ENCODE measurements at regions not wholly inside any gene's neighbourhood (a gene's known extent, or its start where the extent isn't known, plus 50 kb on each side); places are given as distances from the start of the nearest gene placed in this dataset.

DNA sequence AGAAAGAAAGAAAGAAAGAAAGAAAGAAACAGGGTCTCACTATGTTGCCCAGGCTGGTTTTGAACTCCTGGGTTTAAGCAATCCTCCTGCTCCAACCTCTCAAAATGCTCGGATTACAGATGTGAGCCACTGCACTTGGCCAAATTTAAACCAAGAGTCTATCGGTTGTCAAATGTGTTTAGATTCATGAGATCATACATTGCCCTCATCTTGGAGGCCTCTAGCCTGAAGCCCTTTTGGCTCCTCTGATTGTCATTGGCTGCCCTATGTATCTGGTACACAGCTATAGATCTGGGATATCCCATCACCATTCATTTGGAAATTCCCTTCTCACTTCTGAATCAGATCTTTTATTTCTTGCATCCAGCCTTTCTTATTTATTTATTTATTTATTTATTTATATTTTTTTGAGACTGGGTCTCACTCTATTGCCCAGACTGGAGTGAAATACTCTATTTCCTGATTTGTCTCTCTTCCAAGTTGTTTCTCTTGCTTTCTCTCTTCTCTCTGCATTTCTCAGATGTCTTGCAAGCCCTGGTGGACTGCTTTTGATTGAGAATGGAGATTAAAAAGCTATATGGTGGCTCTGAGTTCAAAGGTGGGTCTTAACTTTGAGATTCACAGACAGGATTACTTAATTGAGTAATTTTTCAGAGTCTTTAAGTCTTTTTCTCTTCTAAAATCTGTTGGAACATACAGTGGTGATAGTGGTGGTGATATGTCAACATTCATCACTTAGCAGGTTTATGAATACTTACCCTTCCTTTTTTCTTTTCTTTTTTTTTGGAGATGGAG lies 121.9 kb downstream of the GJA1 start:
- Histone ChIP-seq H3K27me3 (ENCODE audit: control insufficient read depth in 4 of 4, insufficient read depth in 4 of 4, low read length in 3 of 4) (no peaks in the 10 kb centered on the region), H3K27ac (ENCODE audit: low read depth in 1 of 2, low read length in 2 of 2) (no peak overlapping the region), H3K9ac (ENCODE audit: low read depth in 1 of 2, low read length in 2 of 2) (no peak overlapping the region), H3K9me3 (ENCODE audit: control insufficient read depth in 4 of 4, low read length in 3 of 4) (peaks cover 0 to under 1% (median 0%) of the 10 kb centered on the region in 4 donors), H3K4me3 (ENCODE audit: low read depth in 1 of 3, low read length in 3 of 3) (no peak overlapping the region), H3K36me3 (ENCODE audit: control insufficient read depth in 4 of 4, insufficient read depth in 3 of 4, low read depth in 1 of 4, low read length in 3 of 4) (no peaks in the 10 kb centered on the region), H3K4me1 (ENCODE audit: control insufficient read depth in 4 of 4, insufficient read depth in 4 of 4, low read length in 3 of 4) (no peaks in the 10 kb centered on the region)
- TF ChIP-seq FOXA1 (IDR thresholded peaks at IDR 0.05) (no peak), ATF3 (IDR thresholded peaks at IDR 0.05) (no peak), NR2F2 (IDR thresholded peaks at IDR 0.05) (no peak), HNF4A (conservative IDR thresholded peaks at IDR 0.05) (no peak), SP1 (IDR thresholded peaks at IDR 0.05) (no peak), TAF1 (conservative IDR thresholded peaks at IDR 0.05) (no peak), RAD21 (IDR thresholded peaks at IDR 0.05) (no peak), JUND (IDR thresholded peaks at IDR 0.05) (no peak), FOXA2 (IDR thresholded peaks at IDR 0.05) (no peak), CTCF (IDR thresholded peaks at IDR 0.05; ENCODE audit: low read depth, low read length, missing input control) (no peak), HNF4G (IDR thresholded peaks at IDR 0.05) (no peak), EGR1 (IDR thresholded peaks at IDR 0.05; ENCODE audit: low read depth in 2 of 2) (no peak), GABPA (IDR thresholded peaks at IDR 0.05 in 1 of 2, conservative IDR thresholded peaks at IDR 0.05 in 1 of 2) (no peak), MAX (IDR thresholded peaks at IDR 0.05) (no peak), YY1 (IDR thresholded peaks at IDR 0.05) (no peak), REST (IDR thresholded peaks at IDR 0.05) (no peak), RXRA (IDR thresholded peaks at IDR 0.05) (no peak)
- TF ChIP-seq, protein P1, sequence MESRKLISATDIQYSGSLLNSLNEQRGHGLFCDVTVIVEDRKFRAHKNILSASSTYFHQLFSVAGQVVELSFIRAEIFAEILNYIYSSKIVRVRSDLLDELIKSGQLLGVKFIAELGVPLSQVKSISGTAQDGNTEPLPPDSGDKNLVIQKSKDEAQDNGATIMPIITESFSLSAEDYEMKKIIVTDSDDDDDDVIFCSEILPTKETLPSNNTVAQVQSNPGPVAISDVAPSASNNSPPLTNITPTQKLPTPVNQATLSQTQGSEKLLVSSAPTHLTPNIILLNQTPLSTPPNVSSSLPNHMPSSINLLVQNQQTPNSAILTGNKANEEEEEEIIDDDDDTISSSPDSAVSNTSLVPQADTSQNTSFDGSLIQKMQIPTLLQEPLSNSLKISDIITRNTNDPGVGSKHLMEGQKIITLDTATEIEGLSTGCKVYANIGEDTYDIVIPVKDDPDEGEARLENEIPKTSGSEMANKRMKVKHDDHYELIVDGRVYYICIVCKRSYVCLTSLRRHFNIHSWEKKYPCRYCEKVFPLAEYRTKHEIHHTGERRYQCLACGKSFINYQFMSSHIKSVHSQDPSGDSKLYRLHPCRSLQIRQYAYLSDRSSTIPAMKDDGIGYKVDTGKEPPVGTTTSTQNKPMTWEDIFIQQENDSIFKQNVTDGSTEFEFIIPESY (IDR thresholded peaks at IDR 0.05) = no peak
- DNase-seq (ENCODE audit: low spot score) = no peak
- WGBS = 88% methylated on average over 2 of the region's 2 CpGs

Data from liver (tissue), 8 donors.